Thyroid gland (tissue), 4 donors: ENCODE measurements at regions not wholly inside any gene's neighbourhood (a gene's known extent, or its start where the extent isn't known, plus 50 kb on each side); places are given as distances from the start of the nearest gene placed in this dataset.

ENCODE experiments used
- CTCF ChIP-seq, 6 experiments: fragments of 200-600 bp in 3 of 6; fragments of 450-650 bp in 3 of 6; sonication (generic) in 3 of 6; IDR thresholded peaks; one replicate each; pipeline ENCODE4 v1.5.1; 2016 to 2019; ENCODE audit warnings: antibody characterized with exemption in 6 of 6, mild to moderate bottlenecking in 2 of 6, inconsistent platforms in 1 of 6, moderate library complexity in 1 of 6
- POLR2A ChIP-seq, 2 donors: fragments of 450-650 bp; IDR thresholded peaks; one replicate each; pipeline ENCODE4 v1.6.1; 2017; ENCODE audit warnings: antibody characterized with exemption in 2 of 2, mild to moderate bottlenecking in 2 of 2, moderate library complexity in 1 of 2

- TF ChIP-seq CTCF (IDR thresholded peaks at IDR 0.05) (no peak), POLR2A (IDR thresholded peaks at IDR 0.05) (no peak)
Measured at GRCh38 chr5:112684121-112684520, 53.6 kb upstream of the APC start.
